Kidney (tissue), 13 donors: ENCODE measurements at regions not wholly inside any gene's neighbourhood (a gene's known extent, or its start where the extent isn't known, plus 50 kb on each side); places are given as distances from the start of the nearest gene placed in this dataset.

Experiments
- DNase-seq, 5 donors: peaks; one replicate each; pipeline ENCODE4 v3.0.0-alpha.2; 2013 to 2020
- FAIRE-seq: peaks from 2 replicates; lab custom pipeline; 2012; peaks lifted over from hg19 to GRCh38; lab: Jason Lieb, UNC
- H3K27ac ChIP-seq, 2 donors: one replicate each; pipeline ENCODE4 v1.7.0; 2013; ENCODE audit warnings: low read depth in 2 of 2, low read length in 2 of 2, inconsistent platforms in 1 of 2
- H3K27me3 ChIP-seq: one replicate; pipeline ENCODE4 v1.7.1; 2013; ENCODE audit warnings: low read length, inconsistent platforms; ENCODE audit not compliant: control insufficient read depth, insufficient read depth
- H3K36me3 ChIP-seq, 3 donors: one replicate each; pipeline versions ENCODE4 v1.7.0 to v1.7.1; 2013; ENCODE audit warnings: low read length in 3 of 3, control low read depth in 1 of 3, inconsistent platforms in 1 of 3; ENCODE audit not compliant: insufficient read depth in 3 of 3, control insufficient read depth in 2 of 3
- H3K4me1 ChIP-seq, 3 donors: one replicate each; pipeline versions ENCODE4 v1.7.0 to v1.7.1; 2013; ENCODE audit warnings: low read length in 3 of 3, inconsistent platforms in 1 of 3, low read depth in 1 of 3; ENCODE audit not compliant: control insufficient read depth in 2 of 3, insufficient read depth in 2 of 3
- H3K4me3 ChIP-seq, 3 donors: one replicate each; pipeline versions ENCODE4 v1.7.0 to v1.8.1; 2013; ENCODE audit warnings: low read length in 3 of 3, control low read depth in 1 of 3, inconsistent platforms in 1 of 3
- H3K9ac ChIP-seq, 3 donors: one replicate each; pipeline versions ENCODE4 v1.7.0 to v1.7.1; 2013; ENCODE audit warnings: low read length in 3 of 3, control low read depth in 1 of 3, inconsistent platforms in 1 of 3
- H3K9me3 ChIP-seq, 3 donors: one replicate each; pipeline versions ENCODE4 v1.7.0 to v1.7.1; 2013; ENCODE audit warnings: low read length in 3 of 3, control low read depth in 1 of 3, inconsistent platforms in 1 of 3; ENCODE audit not compliant: control insufficient read depth in 2 of 3, insufficient read depth in 1 of 3
- CTCF ChIP-seq: IDR thresholded peaks from 3 replicates; pipeline ENCODE4 v1.5.1; 2012; ENCODE audit warnings: mild to moderate bottlenecking, moderate library complexity, borderline replicate concordance; ENCODE audit not compliant: insufficient read depth; ENCODE audit errors: extremely low read depth
- intact Hi-C: fragments of 100-400 bp; cut with DNase I; formaldehyde crosslinking; loops from one replicate; pipeline ENCODE4 v1.11.1; 2022
- donor health status: control.
- donor health status: control.
- donor health status: control.
- donor health status: control.
- donor health status: control.
- donor health status: DM: yes; HTN: yes; CAD: no.
- donor health status: Normal renal cell carcinoma (clear cell type).

- Histone ChIP-seq H3K27ac (no peak overlapping the region), H3K9me3 (no peaks in the 10 kb centered on the region), H3K9ac (no peak overlapping the region), H3K4me1 (peaks cover 0 to 9% (median 0%) of the 10 kb centered on the region in 3 donors), H3K4me3 (peak overlapping the region in 1 of 3 donors; percentile 10), H3K36me3 (no peaks in the 10 kb centered on the region), H3K27me3 (no peaks in the 10 kb centered on the region)
- TF ChIP-seq CTCF, result no peak
- intact Hi-C loops, result no loop called here
- FAIRE-seq, result peak; percentile 76
- peak in 2 of 5 donors; percentile 29 to 38 for DNase-seq
Measured at GRCh38 chr1:147472966-147473732, 68.2 kb upstream of the BCL9 start.

GRCh38 chr1:147473733-147474049 is 67.6 kb upstream of the BCL9 start:
- Histone ChIP-seq H3K9me3 (no peaks in the 10 kb centered on the region), H3K4me3 (no peak overlapping the region), H3K27me3 (no peaks in the 10 kb centered on the region), H3K36me3 (no peaks in the 10 kb centered on the region), H3K4me1 (peaks cover 0 to 9% (median 0%) of the 10 kb centered on the region in 3 donors), H3K27ac (no peak overlapping the region), H3K9ac (no peak overlapping the region)
- FAIRE-seq (no peak), DNase-seq (no peak)
- no peak for TF ChIP-seq CTCF
- intact Hi-C loops, result no loop called here

GRCh38 chr1:147475488-147475887 is 65.8 kb upstream of the BCL9 start:
- DNase-seq (no peak), FAIRE-seq (no peak)
- Histone ChIP-seq H3K4me1 (peaks cover 0 to 9% (median 0%) of the 10 kb centered on the region in 3 donors), H3K36me3 (no peaks in the 10 kb centered on the region), H3K27me3 (no peaks in the 10 kb centered on the region), H3K27ac (no peak overlapping the region), H3K4me3 (no peak overlapping the region), H3K9me3 (no peaks in the 10 kb centered on the region), H3K9ac (no peak overlapping the region)
- intact Hi-C loops, result no loop called here
- TF ChIP-seq CTCF, result no peak
